GM23248 (cell line): ENCODE measurements at regions not wholly inside any gene's neighbourhood (a gene's known extent, or its start where the extent isn't known, plus 50 kb on each side); places are given as distances from the start of the nearest gene placed in this dataset.

Experiments used
- EZH2 ChIP-seq: fragments of 200-600 bp; sonication (generic); IDR thresholded peaks from 2 replicates; pipeline ENCODE4 v1.6.1; 2018; ENCODE audit warnings: antibody characterized with exemption, mild to moderate bottlenecking; ENCODE audit not compliant: insufficient read depth, poor library complexity, severe bottlenecking
- EZH2phosphoT487 ChIP-seq: fragments of 200-600 bp; sonication (generic); IDR thresholded peaks from 2 replicates; pipeline ENCODE4 v1.6.1; 2018; ENCODE audit warnings: antibody characterized with exemption, moderate library complexity, mild to moderate bottlenecking, low read depth; ENCODE audit not compliant: insufficient read depth

DNA sequence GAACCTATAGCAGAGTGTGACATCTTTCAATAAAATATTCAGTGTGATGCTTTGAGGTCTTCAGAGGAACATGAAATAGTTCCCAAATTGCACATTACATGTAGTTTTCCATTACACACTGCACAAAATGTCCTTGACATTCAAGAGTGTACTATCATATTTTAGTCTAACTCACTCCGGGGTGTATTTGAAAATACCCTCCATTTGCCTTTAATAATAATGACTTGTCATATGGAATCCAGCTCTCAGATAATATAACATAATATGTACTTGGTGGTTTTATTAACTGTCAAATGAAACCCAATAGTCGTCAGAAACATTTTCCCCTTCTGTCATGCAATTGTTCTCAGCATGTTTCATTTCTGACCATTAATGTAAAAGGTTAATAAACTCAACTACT, 176.7 kb upstream of the CDH19 start:
- TF ChIP-seq EZH2phosphoT487 (no peak), EZH2 (no peak)
